Pons (tissue), 1 donor: ENCODE measurements at regions not wholly inside any gene's neighbourhood (a gene's known extent, or its start where the extent isn't known, plus 50 kb on each side); places are given as distances from the start of the nearest gene placed in this dataset.
"Not testable (repeated sequence)": the region's sequence is repeated elsewhere in the genome, so short reads cannot be mapped to it uniquely, and the experiment has no call there.

Experiments used
- DNase-seq: peaks from one replicate; pipeline ENCODE4 v3.0.0-alpha.2; 2016; ENCODE audit warnings: low spot score

DNA sequence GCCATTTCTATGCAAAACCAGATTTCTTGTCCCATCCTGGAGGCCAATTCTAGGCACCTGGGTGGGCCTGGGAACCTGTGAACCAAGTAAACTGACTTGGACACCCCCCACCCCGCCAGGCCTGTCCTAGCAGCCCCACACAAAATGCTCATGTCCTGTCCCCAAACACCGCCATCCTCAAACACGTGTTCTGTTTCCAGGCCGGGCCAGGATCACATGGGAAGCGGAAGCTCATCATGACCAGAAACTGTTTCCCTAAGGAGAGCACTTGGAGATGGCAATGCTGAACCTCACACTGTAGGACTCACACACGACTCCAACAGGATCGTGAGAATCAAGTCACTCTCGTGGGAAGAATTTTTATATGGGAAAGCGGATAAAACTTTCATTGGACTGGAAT lies 78.7 kb upstream of the DRD5 start:
- DNase-seq, result not testable (repeated sequence)

DNA sequence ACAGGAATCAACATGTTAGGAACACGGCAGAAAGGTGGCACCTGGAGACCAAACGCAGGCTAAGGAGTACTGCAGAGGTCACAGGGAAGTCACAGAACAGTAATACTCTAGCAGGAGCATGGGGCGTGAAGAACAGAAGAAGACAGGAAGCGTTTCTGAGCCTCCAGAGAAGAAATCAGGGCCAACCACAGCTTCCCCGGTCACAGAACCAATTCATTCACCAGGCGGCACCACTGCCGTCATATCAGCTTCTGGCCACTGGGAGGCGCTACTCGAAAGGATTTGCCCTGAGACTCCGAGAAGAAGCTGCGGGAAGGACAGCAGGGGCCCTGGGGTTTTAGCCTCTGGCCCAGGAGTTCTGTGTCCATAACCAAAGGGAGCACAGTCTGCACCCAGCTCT lies 78.0 kb upstream of the DRD5 start:
- DNase-seq, result peak; percentile 40

DNA sequence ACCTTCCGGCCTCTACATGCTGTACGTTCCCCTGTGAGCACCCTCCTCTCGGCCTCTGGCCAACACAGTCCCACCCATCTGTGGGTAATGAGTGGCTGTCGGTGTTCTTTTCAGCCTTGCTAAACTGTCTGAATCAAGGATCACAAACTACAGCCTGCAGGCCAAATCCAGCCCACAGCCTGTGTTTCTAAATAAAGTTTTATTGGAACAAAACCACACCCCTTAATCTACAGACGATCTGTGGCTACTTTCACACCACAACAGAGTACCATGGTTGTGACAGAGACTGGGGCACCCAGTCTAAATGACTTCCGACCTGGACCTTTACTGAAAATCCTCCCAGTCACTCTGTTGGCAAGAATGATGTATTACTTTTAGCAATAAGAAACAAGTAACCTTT lies 77.3 kb upstream of the DRD5 start:
- DNase-seq, result not testable (repeated sequence)

DNA sequence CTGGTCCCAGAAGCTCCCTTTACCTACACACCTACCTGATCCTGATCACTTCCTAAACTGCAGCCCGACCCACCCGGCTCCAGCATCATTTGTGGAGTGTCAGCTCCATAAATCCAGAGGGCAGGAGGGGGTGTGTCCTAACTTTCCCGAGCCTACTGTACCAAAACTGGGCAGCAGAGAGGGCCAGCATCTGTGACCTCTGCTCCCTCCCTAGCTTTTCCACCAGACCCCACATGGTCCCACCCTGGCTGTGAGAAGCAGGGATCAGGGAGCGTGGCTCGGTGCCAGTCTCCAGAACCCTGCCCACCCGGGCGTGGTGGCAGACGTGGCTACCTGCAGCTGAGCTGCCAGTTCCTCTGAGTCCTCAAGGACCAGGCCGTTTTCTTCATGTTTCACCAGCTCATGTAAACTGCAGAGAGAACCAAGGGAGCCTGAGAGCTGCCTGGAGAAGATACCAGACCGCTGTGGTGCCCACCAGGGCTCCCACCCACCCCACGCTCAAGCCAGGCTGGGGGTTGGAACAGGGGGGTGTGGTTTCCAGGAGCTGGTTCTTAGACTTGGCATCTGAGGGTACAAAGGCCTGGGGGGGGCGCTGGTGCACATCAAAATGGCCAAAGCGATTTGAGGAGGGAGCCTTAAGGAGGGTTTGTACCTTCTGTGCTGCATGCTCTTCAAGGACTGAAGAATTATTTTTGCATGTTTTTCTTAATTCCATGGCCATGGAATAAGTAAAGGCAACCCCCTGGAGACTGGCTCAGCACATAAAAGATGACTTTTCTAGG lies 76.7 kb upstream of the DRD5 start:
- DNase-seq, result no peak

DNA sequence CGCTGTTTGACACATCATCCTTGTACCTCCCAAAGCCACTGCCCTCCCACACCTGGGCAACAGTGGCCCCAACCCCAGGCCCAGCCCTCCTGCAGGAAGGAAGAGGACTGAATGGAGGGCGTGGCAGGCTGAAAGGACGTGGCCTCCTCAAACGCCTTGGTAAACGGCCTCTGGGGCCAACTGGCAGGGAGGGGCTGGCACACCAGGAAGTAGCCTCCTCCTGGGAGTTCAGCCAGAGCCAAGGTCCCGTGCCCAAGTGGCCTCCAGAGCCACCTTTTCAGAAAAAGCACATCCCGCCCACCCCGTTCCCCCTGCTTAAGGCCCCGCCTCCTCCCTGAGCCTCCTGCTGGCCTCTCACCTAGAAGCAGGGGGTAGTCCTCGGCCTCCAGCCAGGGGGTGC lies 74.2 kb upstream of the DRD5 start:
- not testable (repeated sequence) for DNase-seq

DNA sequence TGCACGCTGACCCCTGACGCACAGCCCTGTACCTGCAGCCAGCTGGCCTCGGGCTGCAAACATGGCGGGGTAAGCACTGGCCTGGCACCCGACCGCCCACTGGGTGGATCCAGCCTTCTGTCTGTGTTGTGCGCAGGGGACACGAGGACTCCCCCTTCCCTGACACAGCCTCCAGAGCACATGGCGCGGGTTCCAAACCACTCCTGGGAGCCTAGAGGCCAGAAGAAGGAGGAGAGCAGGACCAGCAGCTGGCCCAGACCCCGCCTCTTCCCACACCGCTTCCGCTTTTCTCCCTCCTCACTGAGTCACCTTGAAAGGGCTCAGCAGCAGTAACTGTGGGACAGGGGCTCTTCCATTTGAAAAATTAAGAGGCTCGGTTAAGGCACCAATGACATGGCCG lies 73.5 kb upstream of the DRD5 start:
- not testable (repeated sequence) for DNase-seq

DNA sequence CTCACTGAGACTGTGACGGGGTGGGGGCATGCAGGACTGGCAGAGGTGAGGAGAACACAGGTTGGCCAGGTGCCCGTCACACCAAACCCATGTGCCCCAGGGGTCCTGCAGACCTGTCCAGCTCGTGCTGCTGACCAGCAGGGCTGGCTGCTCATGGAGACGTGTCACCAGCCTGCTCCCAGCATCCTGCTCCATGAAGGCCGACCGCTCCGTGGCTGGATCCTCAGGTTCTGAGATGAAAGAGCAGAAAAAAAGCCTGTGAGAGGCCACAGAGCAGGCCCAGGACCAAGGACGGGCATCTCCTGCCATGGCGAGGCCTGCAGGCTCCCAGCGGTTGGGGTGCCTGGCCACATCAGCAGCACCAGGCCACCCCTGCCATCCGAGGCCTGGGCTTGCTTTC lies 71.7 kb upstream of the DRD5 start:
- DNase-seq, result no peak

DNA sequence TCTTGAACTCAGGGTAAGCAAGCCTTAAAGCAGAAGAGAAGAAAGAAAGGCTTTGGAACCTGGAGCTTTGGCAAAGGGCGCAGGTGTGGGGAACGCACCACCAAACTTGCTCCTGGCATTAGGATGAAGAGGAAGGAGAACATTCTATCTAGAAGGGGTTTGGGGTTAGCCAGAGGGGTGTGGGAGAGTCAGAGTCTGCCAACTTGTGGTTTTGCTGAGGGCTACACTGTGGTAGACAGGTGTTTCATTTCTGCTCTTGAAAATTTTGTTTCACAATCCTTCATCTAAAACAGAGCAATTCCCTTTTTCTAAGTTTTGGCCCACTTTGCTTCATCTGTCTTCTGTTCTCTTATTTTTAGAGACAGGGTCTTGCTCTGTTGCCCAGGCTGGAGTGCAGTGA lies 66.2 kb upstream of the DRD5 start:
- not testable (repeated sequence) for DNase-seq

DNA sequence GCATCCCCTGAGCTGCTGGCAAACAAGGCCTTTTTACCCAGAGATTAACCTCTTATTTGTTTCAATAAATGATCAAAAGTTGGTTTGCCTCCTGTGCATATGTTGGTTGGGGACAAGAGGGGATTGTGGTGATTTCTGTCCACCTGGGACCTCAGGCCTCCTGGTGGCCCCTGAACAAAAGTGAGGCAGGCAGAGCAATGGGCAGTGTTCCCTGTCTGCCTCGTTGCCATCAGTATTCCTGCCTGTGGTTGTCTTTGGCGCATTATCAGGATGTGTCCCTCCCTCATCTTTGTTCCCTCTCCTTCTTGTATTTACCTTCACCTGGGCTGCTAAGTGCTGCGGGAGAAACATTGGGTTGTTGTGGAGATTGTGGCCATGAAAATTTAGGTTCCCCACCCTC lies 65.3 kb upstream of the DRD5 start:
- DNase-seq, result no peak

DNA sequence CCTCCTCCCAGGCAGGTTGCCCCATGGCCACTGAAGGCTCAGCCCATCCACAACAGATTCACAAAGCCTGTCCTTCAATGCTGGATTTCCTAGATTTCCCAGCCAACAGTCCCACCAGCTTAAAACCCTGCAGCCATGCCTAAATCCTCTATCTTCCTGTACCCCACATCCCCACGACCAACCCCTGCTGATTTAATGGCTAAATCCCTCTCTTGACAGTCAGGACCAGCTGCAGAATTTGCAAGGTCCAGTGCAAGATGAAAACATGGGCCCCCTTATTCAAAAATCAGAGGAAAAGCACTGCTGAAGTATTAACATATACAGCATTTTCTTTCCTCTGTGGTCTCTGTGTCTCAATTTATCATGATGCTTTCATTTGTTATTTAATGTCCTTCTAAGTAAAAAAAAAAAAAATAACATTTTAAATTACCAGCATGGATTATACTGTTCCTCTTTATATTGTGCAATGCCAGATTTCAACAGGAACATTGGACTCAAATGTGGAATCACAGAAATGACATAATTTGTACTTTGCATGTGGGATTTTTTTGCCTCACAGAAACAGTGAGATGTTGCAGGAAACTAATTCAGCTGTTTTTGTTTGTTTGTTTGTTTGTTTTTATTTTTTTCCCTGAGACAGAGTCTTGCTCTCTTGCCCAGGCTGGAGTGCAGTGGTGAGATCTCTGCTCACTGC lies 63.0 kb upstream of the DRD5 start:
- DNase-seq, result not testable (repeated sequence)

DNA sequence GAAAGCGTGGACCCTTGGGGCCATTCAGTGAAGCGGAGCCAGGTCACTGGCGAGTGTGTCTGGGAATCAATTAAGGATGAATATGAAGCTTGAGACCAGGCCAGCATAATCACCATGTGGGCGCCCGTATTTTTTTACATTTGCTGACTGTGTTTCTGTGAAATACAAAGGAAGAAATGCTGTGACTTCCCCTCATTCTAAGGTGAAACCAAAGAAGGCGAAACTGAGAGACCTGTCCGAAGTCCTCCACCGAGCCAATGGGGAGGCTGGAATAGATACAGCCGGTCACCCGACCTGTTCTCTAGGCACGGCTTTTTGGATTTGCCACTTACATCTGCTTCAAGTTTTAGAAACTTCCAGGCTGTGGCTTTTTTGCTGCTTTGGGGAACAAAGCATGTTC lies 59.3 kb upstream of the DRD5 start:
- not testable (repeated sequence) for DNase-seq
